Immature natural killer cell (primary cell): ENCODE measurements at regions not wholly inside any gene's neighbourhood (a gene's known extent, or its start where the extent isn't known, plus 50 kb on each side); places are given as distances from the start of the nearest gene placed in this dataset.

Experiments
- DNase-seq, 3 donors: peaks; one replicate each; pipeline ENCODE4 v3.0.0; 2022; ENCODE audit warnings: mixed read lengths in 1 of 3
- H3K27ac Mint-ChIP-seq, 6 donors: one replicate each; pipeline ENCODE4 v1.8.0; 2020; ENCODE audit warnings: mixed read lengths in 6 of 6, mild to moderate bottlenecking in 5 of 6, inconsistent platforms in 4 of 6, moderate library complexity in 3 of 6
- H3K27me3 Mint-ChIP-seq, 3 donors: one replicate each; pipeline ENCODE4 v1.8.0; 2020 to 2021; ENCODE audit warnings: low read depth in 3 of 3, mild to moderate bottlenecking in 3 of 3, mixed read lengths in 3 of 3, moderate library complexity in 3 of 3, inconsistent platforms in 1 of 3
- H3K36me3 Mint-ChIP-seq, 3 donors: one replicate each; pipeline ENCODE4 v1.8.0; 2020; ENCODE audit warnings: mixed read lengths in 3 of 3, inconsistent platforms in 2 of 3, mild to moderate bottlenecking in 2 of 3
- H3K4me1 Mint-ChIP-seq, 2 donors: one replicate each; pipeline ENCODE4 v1.8.0; 2020; ENCODE audit warnings: inconsistent platforms in 2 of 2, mild to moderate bottlenecking in 2 of 2, mixed read lengths in 2 of 2, moderate library complexity in 1 of 2
- H3K4me3 Mint-ChIP-seq, 5 donors: one replicate each; pipeline ENCODE4 v1.8.0; 2020; ENCODE audit warnings: mild to moderate bottlenecking in 5 of 5, mixed read lengths in 5 of 5, inconsistent platforms in 3 of 5, moderate library complexity in 3 of 5
- H3K9me3 Mint-ChIP-seq, 6 donors: one replicate each; pipeline ENCODE4 v1.8.0; 2020; ENCODE audit warnings: mild to moderate bottlenecking in 6 of 6, mixed read lengths in 6 of 6, inconsistent platforms in 4 of 6, moderate library complexity in 3 of 6

DNA sequence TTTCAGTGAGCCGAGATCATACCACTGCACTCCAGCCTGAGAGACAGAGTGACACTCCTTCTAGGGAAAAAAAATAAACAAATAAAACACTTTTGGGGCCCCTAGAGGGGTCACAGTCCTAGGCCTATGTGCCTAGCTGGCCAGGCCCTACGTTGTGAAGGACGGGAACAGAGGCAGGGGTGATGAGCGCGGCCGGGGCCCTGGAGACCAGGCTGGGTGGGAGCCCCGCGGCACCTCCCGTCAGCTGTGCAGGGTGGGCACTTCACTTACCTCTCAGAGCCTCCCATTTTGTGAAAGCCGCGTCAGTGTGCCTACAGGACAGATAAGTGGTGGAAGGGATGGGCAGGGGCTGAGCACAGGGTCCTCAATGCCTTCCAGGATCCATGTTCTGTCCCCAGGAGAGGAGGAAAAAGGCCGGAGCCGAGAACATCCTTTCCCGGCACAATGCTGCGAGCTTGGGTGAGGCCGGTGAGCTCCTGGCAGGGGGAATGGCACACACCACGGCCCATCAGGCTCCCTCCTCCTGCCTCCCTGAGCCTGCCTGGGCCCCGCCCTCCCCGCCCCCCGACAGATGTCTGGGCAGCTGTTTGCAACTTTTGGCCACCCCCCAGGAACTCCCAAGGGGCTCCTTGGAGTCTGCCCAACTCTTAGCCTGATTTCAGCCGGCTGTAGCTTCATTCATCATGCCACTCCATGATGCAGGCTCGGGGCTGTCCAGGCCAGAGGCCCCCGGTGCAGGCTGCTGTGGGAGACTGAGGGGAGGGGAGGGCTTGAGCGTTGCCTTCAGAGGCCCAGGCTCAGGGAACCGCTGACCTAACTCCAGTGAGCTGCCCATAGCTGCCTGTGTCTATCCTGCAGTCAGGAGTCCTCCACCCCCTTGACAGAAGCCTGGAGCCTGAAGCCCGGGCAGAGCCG is 196.5 kb downstream of the TFCP2L1 start:
- Mint-ChIP-seq H3K27me3 (peaks cover 0 to 2% (median 2%) of the 10 kb centered on the region in 3 donors), H3K9me3 (no peaks in the 10 kb centered on the region), H3K27ac (no peak overlapping the region), H3K4me1 (no peaks in the 10 kb centered on the region), H3K36me3 (no peaks in the 10 kb centered on the region), H3K4me3 (no peak overlapping the region)
- DNase-seq = no peak

- no peaks in the 10 kb centered on the region for H3K4me1 Mint-ChIP-seq
- H3K27ac Mint-ChIP-seq = no peak overlapping the region
- H3K36me3 Mint-ChIP-seq = no peaks in the 10 kb centered on the region
- no peaks in the 10 kb centered on the region for H3K9me3 Mint-ChIP-seq
- no peak for DNase-seq
- H3K4me3 Mint-ChIP-seq = no peak overlapping the region
- peaks cover 0 to 2% (median 2%) of the 10 kb centered on the region in 3 donors for H3K27me3 Mint-ChIP-seq
Observed at GRCh38 chr2:121089166-121089510, 195.9 kb downstream of the TFCP2L1 start.

DNA sequence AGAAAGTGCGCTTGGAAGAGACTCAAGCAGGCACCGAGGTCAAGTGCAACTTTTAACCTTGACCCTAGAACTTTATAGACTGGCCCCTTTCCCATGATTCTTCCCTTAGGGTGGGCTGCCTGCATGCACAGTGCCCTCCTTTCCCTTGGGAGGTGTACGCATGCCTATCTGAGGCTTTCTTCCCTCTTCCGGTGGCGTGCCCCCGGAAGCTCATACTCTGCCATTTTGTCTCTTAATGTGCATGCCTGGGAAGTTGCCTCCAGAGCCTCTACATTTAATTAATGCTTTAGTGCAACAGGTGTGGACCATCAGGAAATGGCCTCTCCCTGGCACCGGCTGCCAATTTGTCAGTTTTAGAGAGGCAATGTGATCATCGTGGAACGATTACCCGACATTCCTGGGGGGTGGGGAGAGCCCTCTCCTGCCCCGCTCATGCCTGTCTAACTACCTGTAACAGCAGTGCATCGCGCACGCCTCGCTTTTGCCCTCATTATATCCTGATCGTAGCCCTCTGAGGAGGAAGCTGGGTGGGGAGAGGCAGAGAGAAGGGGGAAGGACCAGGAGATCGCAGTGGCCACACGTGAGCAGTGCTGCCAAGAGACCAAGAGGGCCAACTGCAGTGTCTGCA is 194.8 kb downstream of the TFCP2L1 start:
- Mint-ChIP-seq H3K4me1 (no peaks in the 10 kb centered on the region), H3K27ac (no peak overlapping the region), H3K4me3 (no peak overlapping the region), H3K9me3 (no peaks in the 10 kb centered on the region), H3K36me3 (no peaks in the 10 kb centered on the region), H3K27me3 (peaks cover 0 to 2% (median 0%) of the 10 kb centered on the region in 3 donors)
- DNase-seq = no peak

DNA sequence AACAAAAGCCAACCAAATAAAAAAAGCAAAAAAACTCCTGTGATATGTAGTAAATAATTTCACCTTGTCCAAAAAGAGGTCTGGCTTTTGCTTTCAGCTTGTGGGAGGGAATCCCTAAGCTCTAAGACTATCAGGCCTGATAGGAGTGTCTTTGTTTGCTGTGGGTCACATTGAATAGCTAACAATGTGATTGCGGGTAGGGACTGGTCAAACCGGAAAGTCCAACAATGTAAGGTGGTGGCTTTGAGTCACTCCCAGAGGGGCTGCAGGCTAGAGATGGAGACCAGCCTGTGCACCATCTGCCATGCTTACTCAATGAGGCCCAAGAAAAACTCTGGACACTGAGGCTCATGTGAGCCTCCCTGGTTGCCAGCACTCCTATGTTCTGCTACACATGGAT is 192.9 kb downstream of the TFCP2L1 start:
- Mint-ChIP-seq H3K36me3 (no peaks in the 10 kb centered on the region), H3K27ac (no peak overlapping the region), H3K4me1 (no peaks in the 10 kb centered on the region), H3K27me3 (peaks cover 0 to 2% (median 2%) of the 10 kb centered on the region in 3 donors), H3K4me3 (no peak overlapping the region), H3K9me3 (no peaks in the 10 kb centered on the region)
- no peak for DNase-seq

DNA sequence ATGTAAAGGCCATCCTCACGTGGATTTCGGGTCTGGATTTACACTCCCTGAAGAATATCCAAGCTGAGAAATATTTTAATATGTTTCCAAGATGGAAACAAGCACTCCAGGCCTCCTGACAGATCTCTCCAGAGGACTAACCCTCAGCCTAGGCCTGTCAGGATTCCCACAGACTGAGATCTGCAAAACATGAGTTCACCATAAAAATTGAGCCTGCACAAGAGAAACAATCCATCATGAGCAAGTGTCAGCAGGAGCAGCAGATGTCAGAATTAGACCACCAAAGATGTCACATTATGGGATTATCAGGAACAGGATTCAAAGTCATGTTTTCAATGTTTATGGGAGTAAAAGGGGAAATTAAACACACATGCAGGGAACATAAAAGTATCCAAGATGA is 191.3 kb downstream of the TFCP2L1 start:
- no peak overlapping the region for H3K27ac Mint-ChIP-seq

GRCh38 chr2:121094101-121094500 is 190.9 kb downstream of the TFCP2L1 start:
- Mint-ChIP-seq H3K4me3 (no peak overlapping the region), H3K27me3 (peaks cover 0 to 2% (median 2%) of the 10 kb centered on the region in 3 donors), H3K27ac (no peak overlapping the region), H3K4me1 (no peaks in the 10 kb centered on the region), H3K9me3 (no peaks in the 10 kb centered on the region), H3K36me3 (no peaks in the 10 kb centered on the region)
- DNase-seq = no peak

More for the DNA sequence above, 191.3 kb downstream of the TFCP2L1 start:
- no peak for DNase-seq
- Mint-ChIP-seq H3K27me3 (peaks cover 0 to 2% (median 2%) of the 10 kb centered on the region in 3 donors), H3K36me3 (no peaks in the 10 kb centered on the region), H3K4me1 (no peaks in the 10 kb centered on the region), H3K4me3 (no peak overlapping the region), H3K9me3 (no peaks in the 10 kb centered on the region)

DNA sequence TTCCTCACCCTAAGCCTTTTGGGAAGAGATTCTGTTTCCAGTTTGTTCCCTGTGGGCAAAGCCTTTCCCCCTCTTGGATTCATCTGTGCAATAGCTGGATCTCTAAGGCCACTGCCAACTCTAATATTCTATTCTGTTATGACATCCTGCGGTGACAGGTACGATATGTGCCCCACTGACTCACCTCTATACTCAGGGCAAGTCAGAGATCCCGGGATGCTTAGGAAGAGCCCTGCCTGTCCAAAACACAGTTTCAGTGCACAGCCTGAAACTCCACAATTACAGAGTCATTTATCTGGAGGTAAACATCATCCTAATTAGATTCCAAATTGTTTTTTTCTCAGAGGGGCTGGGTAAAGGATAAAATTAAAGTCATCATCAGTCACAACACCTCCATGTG is 190.2 kb downstream of the TFCP2L1 start:
- no peak overlapping the region for H3K27ac Mint-ChIP-seq
- no peaks in the 10 kb centered on the region for H3K36me3 Mint-ChIP-seq
- no peak for DNase-seq
- H3K9me3 Mint-ChIP-seq = no peaks in the 10 kb centered on the region
- no peak overlapping the region for H3K4me3 Mint-ChIP-seq
- H3K27me3 Mint-ChIP-seq = peaks cover 0 to 2% (median 2%) of the 10 kb centered on the region in 3 donors
- no peaks in the 10 kb centered on the region for H3K4me1 Mint-ChIP-seq

GRCh38 chr2:121095257-121096080 is 189.5 kb downstream of the TFCP2L1 start:
- H3K27ac Mint-ChIP-seq = no peak overlapping the region
- H3K4me3 Mint-ChIP-seq = no peak overlapping the region
- H3K4me1 Mint-ChIP-seq = no peaks in the 10 kb centered on the region
- no peaks in the 10 kb centered on the region for H3K36me3 Mint-ChIP-seq
- DNase-seq = no peak
- peaks cover 0 to 6% (median 4%) of the 10 kb centered on the region in 3 donors for H3K27me3 Mint-ChIP-seq
- H3K9me3 Mint-ChIP-seq = no peaks in the 10 kb centered on the region

- Mint-ChIP-seq H3K27ac (no peak overlapping the region), H3K9me3 (no peaks in the 10 kb centered on the region), H3K36me3 (no peaks in the 10 kb centered on the region), H3K4me3 (no peak overlapping the region), H3K27me3 (peaks cover 0 to 4% (median 3%) of the 10 kb centered on the region in 3 donors), H3K4me1 (no peaks in the 10 kb centered on the region)
- no peak for DNase-seq
Observed at GRCh38 chr2:121096611-121097010, 188.4 kb downstream of the TFCP2L1 start.

- Mint-ChIP-seq H3K27ac (no peak overlapping the region), H3K27me3 (peaks cover 0 to 6% (median 3%) of the 10 kb centered on the region in 3 donors), H3K9me3 (no peaks in the 10 kb centered on the region), H3K36me3 (no peaks in the 10 kb centered on the region), H3K4me1 (no peaks in the 10 kb centered on the region), H3K4me3 (no peak overlapping the region)
- no peak for DNase-seq
Observed at GRCh38 chr2:121098556-121098955, 186.4 kb downstream of the TFCP2L1 start.

DNA sequence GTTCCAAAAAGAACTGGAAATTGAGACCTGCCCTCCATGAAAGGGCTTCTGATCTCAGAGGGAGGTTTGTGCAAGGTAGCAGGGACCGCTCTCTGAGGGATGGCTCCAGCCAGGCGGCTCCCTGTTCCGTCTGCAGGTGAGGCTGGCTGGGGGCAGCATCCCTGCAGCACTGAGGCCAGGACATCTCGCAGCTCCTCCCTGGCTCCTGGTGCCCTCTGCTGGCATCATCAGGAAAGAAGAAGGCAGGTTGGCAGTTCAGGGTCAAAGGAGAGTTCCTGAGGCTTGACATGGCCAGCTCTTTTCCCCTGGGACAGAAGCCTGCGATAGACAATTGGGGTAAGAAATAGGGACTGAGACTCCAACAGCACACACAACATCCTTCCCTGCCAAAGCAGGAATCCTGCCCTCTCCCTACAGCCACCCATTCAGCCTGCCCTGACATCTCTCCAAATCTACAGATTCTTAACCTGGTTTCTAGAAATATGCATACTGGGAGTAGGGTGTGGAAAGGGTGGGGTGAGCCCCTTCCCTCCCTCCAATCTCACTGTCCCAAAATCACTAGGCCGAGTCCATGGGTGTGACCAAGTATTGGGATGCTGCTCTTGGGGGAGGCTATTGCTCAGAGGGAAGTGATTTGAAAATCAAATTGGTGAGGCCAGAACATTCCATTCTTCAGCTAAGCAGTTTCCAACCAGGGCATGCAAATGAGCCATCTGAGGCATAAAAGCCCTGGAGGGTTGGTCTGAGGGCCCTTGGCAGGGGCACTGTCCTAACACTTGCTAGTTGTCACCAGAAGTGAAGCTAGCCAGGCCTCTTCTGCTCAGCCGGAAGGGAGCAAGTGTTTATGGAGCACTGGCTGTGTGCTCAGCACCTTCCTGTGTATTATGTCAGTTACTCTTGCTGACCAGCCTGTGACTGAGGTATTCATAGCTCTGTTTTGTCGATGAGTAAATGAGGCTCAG is 185.4 kb downstream of the TFCP2L1 start:
- no peak for DNase-seq
- peaks cover 0 to 2% (median 0%) of the 10 kb centered on the region in 6 donors for H3K9me3 Mint-ChIP-seq
- no peaks in the 10 kb centered on the region for H3K4me1 Mint-ChIP-seq
- no peak overlapping the region for H3K27ac Mint-ChIP-seq
- H3K36me3 Mint-ChIP-seq = no peaks in the 10 kb centered on the region
- H3K4me3 Mint-ChIP-seq = no peak overlapping the region
- peaks cover 0 to 7% (median 3%) of the 10 kb centered on the region in 3 donors for H3K27me3 Mint-ChIP-seq

- H3K36me3 Mint-ChIP-seq = no peaks in the 10 kb centered on the region
Observed at GRCh38 chr2:121101093-121101715, 183.8 kb downstream of the TFCP2L1 start.

GRCh38 chr2:121102941-121103340 is 182.1 kb downstream of the TFCP2L1 start:
- no peak for DNase-seq
- Mint-ChIP-seq H3K4me3 (no peak overlapping the region), H3K27ac (no peak overlapping the region), H3K27me3 (peaks cover 0 to 6% (median 3%) of the 10 kb centered on the region in 3 donors), H3K4me1 (no peaks in the 10 kb centered on the region), H3K36me3 (no peaks in the 10 kb centered on the region), H3K9me3 (peaks cover 0 to 2% (median 0%) of the 10 kb centered on the region in 6 donors)

More at GRCh38 chr2:121101093-121101715, 183.8 kb downstream of the TFCP2L1 start:
- H3K4me1 Mint-ChIP-seq = no peaks in the 10 kb centered on the region
- no peak overlapping the region for H3K27ac Mint-ChIP-seq
- H3K4me3 Mint-ChIP-seq = no peak overlapping the region
- DNase-seq = no peak
- H3K27me3 Mint-ChIP-seq = peaks cover 0 to 7% (median 3%) of the 10 kb centered on the region in 3 donors
- H3K9me3 Mint-ChIP-seq = peaks cover 0 to 2% (median 0%) of the 10 kb centered on the region in 6 donors
